ENCODE measurements at regions not wholly inside any gene's neighbourhood (a gene's known extent, or its start where the extent isn't known, plus 50 kb on each side); places are given as distances from the start of the nearest gene placed in this dataset.

DNA sequence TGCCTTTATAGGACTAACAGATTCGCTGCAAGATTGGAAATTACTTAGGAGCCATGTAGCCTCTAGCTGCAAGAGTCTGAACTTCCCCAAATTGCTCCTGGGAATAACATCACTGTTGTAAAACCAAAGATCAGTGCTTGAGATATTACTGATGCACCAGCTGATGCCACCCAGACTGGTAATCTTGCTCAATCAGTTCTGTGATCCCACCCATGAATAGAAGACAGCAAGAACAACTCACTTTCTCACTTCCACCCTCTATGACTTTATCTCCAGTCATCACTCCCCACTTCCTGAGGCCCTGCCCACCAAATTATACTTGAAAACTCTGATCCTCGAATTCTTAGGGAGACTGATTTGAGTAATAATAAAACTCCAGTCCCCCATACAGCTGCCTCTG lies 1011.1 kb downstream of the PLA2G4A start:
- TF ChIP-seq, protein P1, sequence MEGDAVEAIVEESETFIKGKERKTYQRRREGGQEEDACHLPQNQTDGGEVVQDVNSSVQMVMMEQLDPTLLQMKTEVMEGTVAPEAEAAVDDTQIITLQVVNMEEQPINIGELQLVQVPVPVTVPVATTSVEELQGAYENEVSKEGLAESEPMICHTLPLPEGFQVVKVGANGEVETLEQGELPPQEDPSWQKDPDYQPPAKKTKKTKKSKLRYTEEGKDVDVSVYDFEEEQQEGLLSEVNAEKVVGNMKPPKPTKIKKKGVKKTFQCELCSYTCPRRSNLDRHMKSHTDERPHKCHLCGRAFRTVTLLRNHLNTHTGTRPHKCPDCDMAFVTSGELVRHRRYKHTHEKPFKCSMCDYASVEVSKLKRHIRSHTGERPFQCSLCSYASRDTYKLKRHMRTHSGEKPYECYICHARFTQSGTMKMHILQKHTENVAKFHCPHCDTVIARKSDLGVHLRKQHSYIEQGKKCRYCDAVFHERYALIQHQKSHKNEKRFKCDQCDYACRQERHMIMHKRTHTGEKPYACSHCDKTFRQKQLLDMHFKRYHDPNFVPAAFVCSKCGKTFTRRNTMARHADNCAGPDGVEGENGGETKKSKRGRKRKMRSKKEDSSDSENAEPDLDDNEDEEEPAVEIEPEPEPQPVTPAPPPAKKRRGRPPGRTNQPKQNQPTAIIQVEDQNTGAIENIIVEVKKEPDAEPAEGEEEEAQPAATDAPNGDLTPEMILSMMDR (IDR thresholded peaks at IDR 0.05; ENCODE audit: low read length): no peak
- TF ChIP-seq EZH2 (optimal IDR thresholded peaks at IDR 0.05; ENCODE audit: low read depth, low read length): no peak

Data from MM.1S (cell line).